Mucosa of descending colon (tissue), 3 donors: ENCODE measurements at regions not wholly inside any gene's neighbourhood (a gene's known extent, or its start where the extent isn't known, plus 50 kb on each side); places are given as distances from the start of the nearest gene placed in this dataset.

Experiments used
- ATAC-seq: fragments of 200-7000 bp; cut with Tn5 transposase; one replicate; pipeline ENCODE4 v1.9.1; 2020; ENCODE audit warnings: mild to moderate bottlenecking, moderate library complexity
- DNase-seq, 3 donors: peaks; one replicate each; pipeline ENCODE4 v3.0.0-alpha.2; 2020
- H3K36me3 ChIP-seq: fragments of 200-600 bp; one replicate; pipeline ENCODE4 v1.8.0; 2021; ENCODE audit warnings: low read depth, mild to moderate bottlenecking
- H3K4me1 ChIP-seq: fragments of 200-600 bp; one replicate; pipeline ENCODE4 v1.8.0; 2021; ENCODE audit warnings: low read depth, mild to moderate bottlenecking
- H3K4me3 ChIP-seq: fragments of 200-600 bp; one replicate; pipeline ENCODE4 v1.8.0; 2021; ENCODE audit warnings: mild to moderate bottlenecking
- H3K9me3 ChIP-seq: fragments of 200-600 bp; one replicate; pipeline ENCODE4 v1.8.0; 2021; ENCODE audit warnings: mild to moderate bottlenecking
- CTCF ChIP-seq: fragments of 200-600 bp; IDR thresholded peaks from one replicate; pipeline ENCODE4 v1.8.0; 2022; ENCODE audit warnings: antibody characterized with exemption, mild to moderate bottlenecking
- intact Hi-C, 2 donors: fragments of 100-400 bp; cut with DNase I in 1 of 2; cut with micrococcal nuclease in 1 of 2; formaldehyde crosslinking; loops; one replicate each; pipeline versions ENCODE4 v1.11.0 to v1.11.1; 2022; cut with DNase I, micrococcal nuclease
- donor health status: DM: no; HTN: no; CAD: no; lungs with moderate emphysema.
- donor health status: DM: no; HTN: no; CAD: no.
- donor health status: DM: no; HTN: yes; CAD: no.

GRCh38 chr10:80924063-80924952, 386.6 kb downstream of the SH2D4B start:
- no peaks in the 10 kb centered on the region for H3K9me3 ChIP-seq
- H3K4me1 ChIP-seq: no peaks in the 10 kb centered on the region
- H3K4me3 ChIP-seq: no peak overlapping the region
- ATAC-seq: peak; percentile 55
- no peaks in the 10 kb centered on the region for H3K36me3 ChIP-seq
- TF ChIP-seq CTCF: no peak
- DNase-seq: peak in 1 of 3 donors; percentile 84
- intact Hi-C loops: loop anchor here in 1 of 2 donors (10.0 kb wide), 1 partner anchor 260 kb away; no protein-coding TSS in a partner anchor

GRCh38 chr10:80927419-80928078, 389.8 kb downstream of the SH2D4B start:
- intact Hi-C loops: loop anchor here in 1 of 2 donors (10.0 kb wide), 1 partner anchor 263 kb away; no protein-coding TSS in a partner anchor
- ATAC-seq (no peak), DNase-seq (no peak)
- TF ChIP-seq CTCF: no peak
- Histone ChIP-seq H3K36me3 (no peaks in the 10 kb centered on the region), H3K9me3 (no peaks in the 10 kb centered on the region), H3K4me3 (no peak overlapping the region), H3K4me1 (no peaks in the 10 kb centered on the region)

- H3K4me3 ChIP-seq: no peak overlapping the region
- no peak for DNase-seq
- H3K9me3 ChIP-seq: no peaks in the 10 kb centered on the region
- TF ChIP-seq CTCF: no peak
- intact Hi-C loops: no loop called here
- no peaks in the 10 kb centered on the region for H3K4me1 ChIP-seq
- no peaks in the 10 kb centered on the region for H3K36me3 ChIP-seq
- no peak for ATAC-seq
Observed at GRCh38 chr10:80938903-80939302, 401.2 kb downstream of the SH2D4B start.

GRCh38 chr10:80945264-80945880, 407.7 kb downstream of the SH2D4B start:
- ATAC-seq: peak; percentile 18
- Histone ChIP-seq H3K4me3 (no peak overlapping the region), H3K9me3 (no peaks in the 10 kb centered on the region), H3K36me3 (no peaks in the 10 kb centered on the region), H3K4me1 (no peaks in the 10 kb centered on the region)
- TF ChIP-seq CTCF: no peak
- intact Hi-C loops: no loop called here
- DNase-seq: peak in 1 of 3 donors; percentile 9

- no peak for ATAC-seq
- H3K4me1 ChIP-seq: no peaks in the 10 kb centered on the region
- H3K36me3 ChIP-seq: no peaks in the 10 kb centered on the region
- no peak overlapping the region for H3K4me3 ChIP-seq
- intact Hi-C loops: no loop called here
- no peaks in the 10 kb centered on the region for H3K9me3 ChIP-seq
- TF ChIP-seq CTCF: no peak
- no peak for DNase-seq
Observed at GRCh38 chr10:80946073-80946472, 408.4 kb downstream of the SH2D4B start.
